Mesendoderm (in vitro differentiated cells): ENCODE measurements at regions not wholly inside any gene's neighbourhood (a gene's known extent, or its start where the extent isn't known, plus 50 kb on each side); places are given as distances from the start of the nearest gene placed in this dataset.
"Not testable (repeated sequence)": the region's sequence is repeated elsewhere in the genome, so short reads cannot be mapped to it uniquely, and the experiment has no call there.

Experiments used
- DNase-seq: peaks from one replicate; pipeline ENCODE4 v3.0.0; 2013
- H2AK5ac ChIP-seq: 2 replicates; pipeline ENCODE4 v1.6.1; 2013; ENCODE audit warnings: low read length, inconsistent platforms
- H2BK120ac ChIP-seq: 2 replicates; pipeline ENCODE4 v1.6.1; 2013; ENCODE audit warnings: low read depth, mild to moderate bottlenecking, low read length, moderate library complexity, mixed read lengths
- H2BK15ac ChIP-seq: replicated peaks from 2 replicates; pipeline ENCODE4 v1.6.1; 2013; ENCODE audit warnings: low read depth, mild to moderate bottlenecking, moderate library complexity
- H2BK5ac ChIP-seq: 2 replicates; pipeline ENCODE4 v1.6.1; 2013; ENCODE audit warnings: low read length, inconsistent platforms
- H3K18ac ChIP-seq: 2 replicates; pipeline ENCODE4 v1.6.1; 2013; ENCODE audit warnings: mild to moderate bottlenecking, low read length, mixed read lengths
- H3K23ac ChIP-seq: one replicate; pipeline ENCODE4 v1.6.1; 2013; ENCODE audit warnings: low read length
- H3K27ac ChIP-seq: 2 replicates; pipeline ENCODE4 v1.5.1; 2013; ENCODE audit warnings: low read depth, mild to moderate bottlenecking, inconsistent platforms, low read length, moderate library complexity
- H3K27me3 ChIP-seq: 2 replicates; pipeline ENCODE4 v1.6.1; 2013; ENCODE audit warnings: low read length, control low read depth, mild to moderate bottlenecking, inconsistent platforms; ENCODE audit not compliant: insufficient read depth, poor library complexity
- H3K36me3 ChIP-seq: 2 replicates; pipeline ENCODE4 v1.6.1; 2013; ENCODE audit warnings: low read length, inconsistent platforms; ENCODE audit not compliant: control insufficient read depth, insufficient read depth
- H3K4ac ChIP-seq: one replicate; pipeline ENCODE4 v1.6.1; 2013; ENCODE audit warnings: low read depth, mild to moderate bottlenecking, low read length, moderate library complexity
- H3K4me1 ChIP-seq: 2 replicates; pipeline ENCODE4 v1.6.1; 2013; ENCODE audit warnings: low read depth, low read length, inconsistent platforms; ENCODE audit not compliant: control insufficient read depth
- H3K4me2 ChIP-seq: 2 replicates; pipeline ENCODE4 v1.6.1; 2013; ENCODE audit warnings: low read length
- H3K4me3 ChIP-seq: 2 replicates; pipeline ENCODE4 v1.5.1; 2013; ENCODE audit warnings: mild to moderate bottlenecking, low read length
- H3K56ac ChIP-seq: one replicate; pipeline ENCODE4 v1.6.1; 2013; ENCODE audit warnings: low read length
- H3K79me1 ChIP-seq: 2 replicates; pipeline ENCODE4 v1.6.1; 2013; ENCODE audit warnings: low read length, inconsistent platforms
- H3K79me2 ChIP-seq: 2 replicates; pipeline ENCODE4 v1.6.1; 2013; ENCODE audit warnings: mild to moderate bottlenecking, low read length; ENCODE audit not compliant: control insufficient read depth, insufficient read depth
- H3K9ac ChIP-seq: 2 replicates; pipeline ENCODE4 v1.6.1; 2013; ENCODE audit warnings: low read length, inconsistent platforms
- H4K5ac ChIP-seq: one replicate; pipeline ENCODE4 v1.6.1; 2013; ENCODE audit warnings: low read length
- H4K8ac ChIP-seq: one replicate; pipeline ENCODE4 v1.6.1; 2013; ENCODE audit warnings: low read depth, mild to moderate bottlenecking, control low read depth, low read length, moderate library complexity
- WGBS: extraction: QIAGEN DNeasy Blood & Tissue Kit; methylation state at CpG from one replicate; pipeline ENCODE4 v1.1.7; 2013; ENCODE audit warnings: low lambda C conversion rate, missing lambda C conversion rate; ENCODE audit not compliant: insufficient coverage; ENCODE audit errors: extremely low coverage; 5-methylcytosine and 5-hydroxymethylcytosine counted together

- no peaks in the 10 kb centered on the region for H3K79me2 ChIP-seq
- H3K4ac ChIP-seq: no peak overlapping the region
- H3K27me3 ChIP-seq: no peaks in the 10 kb centered on the region
- H3K9ac ChIP-seq: no peak overlapping the region
- H2BK5ac ChIP-seq: no peak overlapping the region
- DNase-seq: no peak
- no peak overlapping the region for H3K23ac ChIP-seq
- H3K56ac ChIP-seq: no peak overlapping the region
- H3K4me1 ChIP-seq: no peaks in the 10 kb centered on the region
- no peaks in the 10 kb centered on the region for H3K79me1 ChIP-seq
- H2BK15ac ChIP-seq: no peak overlapping the region
- no peak overlapping the region for H2BK120ac ChIP-seq
- no peak overlapping the region for H3K27ac ChIP-seq
- H4K5ac ChIP-seq: no peak overlapping the region
- no peak overlapping the region for H4K8ac ChIP-seq
- no CpG with 5 or more reads among the region's 4 CpGs for WGBS
- H3K4me3 ChIP-seq: no peak overlapping the region
- no peak overlapping the region for H2AK5ac ChIP-seq
- H3K36me3 ChIP-seq: no peaks in the 10 kb centered on the region
- no peak overlapping the region for H3K18ac ChIP-seq
- H3K4me2 ChIP-seq: no peak overlapping the region
Measured at GRCh38 chr2:95698146-95698545, 106.3 kb downstream of the TRIM43 start.

- not testable (repeated sequence) for H3K4me3 ChIP-seq, H3K4me2 ChIP-seq, H3K79me2 ChIP-seq, H2BK5ac ChIP-seq, H2BK15ac ChIP-seq, H2AK5ac ChIP-seq, H3K9ac ChIP-seq, H3K27me3 ChIP-seq, H4K5ac ChIP-seq, H3K4ac ChIP-seq, H3K36me3 ChIP-seq, H3K18ac ChIP-seq, DNase-seq, H3K56ac ChIP-seq, H3K27ac ChIP-seq, H3K79me1 ChIP-seq, H3K4me1 ChIP-seq, H4K8ac ChIP-seq, H2BK120ac ChIP-seq, H3K23ac ChIP-seq
- WGBS: no CpG with 5 or more reads among the region's 5 CpGs
Measured at GRCh38 chr2:95699201-95700184, 107.7 kb downstream of the TRIM43 start.

- H3K23ac ChIP-seq: no peak overlapping the region
- H3K27ac ChIP-seq: no peak overlapping the region
- no peaks in the 10 kb centered on the region for H3K79me2 ChIP-seq
- H3K9ac ChIP-seq: no peak overlapping the region
- H3K36me3 ChIP-seq: no peaks in the 10 kb centered on the region
- H3K56ac ChIP-seq: no peak overlapping the region
- H2AK5ac ChIP-seq: no peak overlapping the region
- H3K4me1 ChIP-seq: no peaks in the 10 kb centered on the region
- no peak overlapping the region for H4K5ac ChIP-seq
- H2BK120ac ChIP-seq: no peak overlapping the region
- WGBS: no CpG with 5 or more reads among the region's 4 CpGs
- no peak overlapping the region for H2BK5ac ChIP-seq
- H2BK15ac ChIP-seq: no peak overlapping the region
- no peaks in the 10 kb centered on the region for H3K79me1 ChIP-seq
- H3K4me3 ChIP-seq: no peak overlapping the region
- H4K8ac ChIP-seq: no peak overlapping the region
- H3K4me2 ChIP-seq: no peak overlapping the region
- no peak for DNase-seq
- H3K18ac ChIP-seq: no peak overlapping the region
- no peak overlapping the region for H3K4ac ChIP-seq
- no peaks in the 10 kb centered on the region for H3K27me3 ChIP-seq
Measured at GRCh38 chr2:95700519-95700918, 108.7 kb downstream of the TRIM43 start.

GRCh38 chr2:95702471-95702870 lies 110.7 kb downstream of the TRIM43 start:
- H3K18ac ChIP-seq: no peak overlapping the region
- H3K56ac ChIP-seq: no peak overlapping the region
- H3K79me1 ChIP-seq: no peaks in the 10 kb centered on the region
- no peak overlapping the region for H4K5ac ChIP-seq
- H2AK5ac ChIP-seq: no peak overlapping the region
- H3K23ac ChIP-seq: no peak overlapping the region
- no peak overlapping the region for H2BK15ac ChIP-seq
- no peak overlapping the region for H3K9ac ChIP-seq
- H4K8ac ChIP-seq: no peak overlapping the region
- no peaks in the 10 kb centered on the region for H3K79me2 ChIP-seq
- no peak overlapping the region for H3K27ac ChIP-seq
- no peaks in the 10 kb centered on the region for H3K4me1 ChIP-seq
- no peak for DNase-seq
- H3K4ac ChIP-seq: no peak overlapping the region
- no peaks in the 10 kb centered on the region for H3K27me3 ChIP-seq
- no peak overlapping the region for H2BK120ac ChIP-seq
- H3K4me2 ChIP-seq: no peak overlapping the region
- WGBS: no CpG with 5 or more reads among the region's 7 CpGs
- no peak overlapping the region for H3K4me3 ChIP-seq
- no peak overlapping the region for H2BK5ac ChIP-seq
- no peaks in the 10 kb centered on the region for H3K36me3 ChIP-seq

- not testable (repeated sequence) for H2BK15ac ChIP-seq, H2BK120ac ChIP-seq, H3K27me3 ChIP-seq, H3K23ac ChIP-seq, H3K4me1 ChIP-seq, H3K4ac ChIP-seq, H3K79me2 ChIP-seq, H2BK5ac ChIP-seq, DNase-seq, H2AK5ac ChIP-seq, H3K27ac ChIP-seq, H4K8ac ChIP-seq, H3K36me3 ChIP-seq, H3K4me2 ChIP-seq, H3K79me1 ChIP-seq, H4K5ac ChIP-seq, H3K56ac ChIP-seq, H3K4me3 ChIP-seq, H3K9ac ChIP-seq, H3K18ac ChIP-seq
- WGBS: no CpG with 5 or more reads among the region's 2 CpGs
Measured at GRCh38 chr2:95707161-95707560, 115.4 kb downstream of the TRIM43 start.
